Suprapubic skin (tissue), 4 donors: ENCODE measurements at regions not wholly inside any gene's neighbourhood (a gene's known extent, or its start where the extent isn't known, plus 50 kb on each side); places are given as distances from the start of the nearest gene placed in this dataset.

Source experiments
- DNase-seq, 2 donors: peaks; one replicate each; pipeline ENCODE4 v3.0.0-alpha.2; 2019; ENCODE audit warnings: low spot score in 2 of 2
- H3K27ac ChIP-seq: fragments of 200-600 bp; sonication (generic); one replicate; pipeline ENCODE4 v1.5.1; 2019
- H3K27me3 ChIP-seq: fragments of 200-600 bp; sonication (generic); one replicate; pipeline ENCODE4 v1.5.1; 2019
- H3K36me3 ChIP-seq: fragments of 200-600 bp; sonication (generic); one replicate; pipeline ENCODE4 v1.5.1; 2019
- H3K4me1 ChIP-seq: fragments of 200-600 bp; sonication (generic); one replicate; pipeline ENCODE4 v1.5.1; 2019
- H3K4me3 ChIP-seq: fragments of 200-600 bp; sonication (generic); one replicate; pipeline ENCODE4 v1.5.1; 2019; ENCODE audit warnings: mild to moderate bottlenecking
- H3K9me3 ChIP-seq: fragments of 200-600 bp; sonication (generic); one replicate; pipeline ENCODE4 v1.5.1; 2019
- CTCF ChIP-seq, 2 donors: fragments of 200-600 bp in 1 of 2; fragments of 450-650 bp in 1 of 2; sonication (generic) in 1 of 2; IDR thresholded peaks; one replicate each; pipeline ENCODE4 v1.5.1; 2016 to 2019; ENCODE audit warnings: antibody characterized with exemption in 2 of 2, mild to moderate bottlenecking in 1 of 2, moderate library complexity in 1 of 2
- EP300 ChIP-seq: sonication (generic); formaldehyde crosslinking; IDR thresholded peaks from one replicate; pipeline ENCODE4 v1.6.1; 2017; ENCODE audit warnings: antibody characterized with exemption
- POLR2A ChIP-seq, 2 donors: fragments of 450-650 bp; IDR thresholded peaks; one replicate each; pipeline ENCODE4 v1.6.1; 2017; ENCODE audit warnings: antibody characterized with exemption in 2 of 2, mild to moderate bottlenecking in 2 of 2, moderate library complexity in 2 of 2
- POLR2AphosphoS5 ChIP-seq, 3 donors: sonication (generic); formaldehyde crosslinking; IDR thresholded peaks; one replicate each; pipeline ENCODE4 v1.6.1; 2017; ENCODE audit warnings: antibody characterized with exemption in 3 of 3
- WGBS: methylation state at CpG from one replicate; pipeline ENCODE4 v1.1.5; 2018; 5-methylcytosine and 5-hydroxymethylcytosine counted together

GRCh38 chr18:1488394-1488793, 583.7 kb downstream of the ADCYAP1 start:
- Histone ChIP-seq H3K36me3 (no peaks in the 10 kb centered on the region), H3K4me1 (no peaks in the 10 kb centered on the region), H3K27me3 (no peaks in the 10 kb centered on the region), H3K9me3 (no peaks in the 10 kb centered on the region), H3K27ac (no peak overlapping the region), H3K4me3 (no peak overlapping the region)
- no peak for TF ChIP-seq POLR2AphosphoS5 (IDR thresholded peaks at IDR 0.05)
- no peak for TF ChIP-seq EP300
- TF ChIP-seq CTCF (IDR thresholded peaks at IDR 0.05) = no peak
- no peak for TF ChIP-seq POLR2A (IDR thresholded peaks at IDR 0.05)
- WGBS = 91% methylated on average over 4 of the region's 4 CpGs
- DNase-seq = no peak

GRCh38 chr18:1488957-1489356, 584.3 kb downstream of the ADCYAP1 start:
- no peak for DNase-seq
- no peaks in the 10 kb centered on the region for H3K9me3 ChIP-seq
- no peaks in the 10 kb centered on the region for H3K4me1 ChIP-seq
- no peak overlapping the region for H3K4me3 ChIP-seq
- H3K36me3 ChIP-seq = no peaks in the 10 kb centered on the region
- WGBS = 84% methylated on average over 1 of the region's 1 CpG
- TF ChIP-seq POLR2A (IDR thresholded peaks at IDR 0.05) = no peak
- no peak for TF ChIP-seq POLR2AphosphoS5 (IDR thresholded peaks at IDR 0.05)
- no peak for TF ChIP-seq CTCF (IDR thresholded peaks at IDR 0.05)
- no peak for TF ChIP-seq EP300
- H3K27me3 ChIP-seq = no peaks in the 10 kb centered on the region
- no peak overlapping the region for H3K27ac ChIP-seq

GRCh38 chr18:1495387-1495786, 590.7 kb downstream of the ADCYAP1 start:
- peaks cover 4% of the 10 kb centered on the region for H3K9me3 ChIP-seq
- no peak overlapping the region for H3K27ac ChIP-seq
- H3K36me3 ChIP-seq = no peaks in the 10 kb centered on the region
- no peaks in the 10 kb centered on the region for H3K27me3 ChIP-seq
- 96% methylated on average over 2 of the region's 2 CpGs for WGBS
- no peaks in the 10 kb centered on the region for H3K4me1 ChIP-seq
- no peak overlapping the region for H3K4me3 ChIP-seq
- TF ChIP-seq POLR2AphosphoS5 (IDR thresholded peaks at IDR 0.05) = no peak
- no peak for TF ChIP-seq CTCF (IDR thresholded peaks at IDR 0.05)
- no peak for TF ChIP-seq POLR2A (IDR thresholded peaks at IDR 0.05)
- TF ChIP-seq EP300 = no peak
- no peak for DNase-seq

GRCh38 chr18:1496096-1496495, 591.4 kb downstream of the ADCYAP1 start:
- H3K36me3 ChIP-seq = no peaks in the 10 kb centered on the region
- no peaks in the 10 kb centered on the region for H3K27me3 ChIP-seq
- no peak overlapping the region for H3K27ac ChIP-seq
- DNase-seq = no peak
- H3K9me3 ChIP-seq = peaks cover 4% of the 10 kb centered on the region
- no peak overlapping the region for H3K4me3 ChIP-seq
- TF ChIP-seq EP300 (no peak), CTCF (IDR thresholded peaks at IDR 0.05) (no peak), POLR2A (IDR thresholded peaks at IDR 0.05) (no peak), POLR2AphosphoS5 (IDR thresholded peaks at IDR 0.05) (no peak)
- H3K4me1 ChIP-seq = no peaks in the 10 kb centered on the region
- WGBS = 74% methylated on average over 4 of the region's 4 CpGs

- Histone ChIP-seq H3K27ac (no peak overlapping the region), H3K9me3 (peaks cover 4% of the 10 kb centered on the region), H3K27me3 (no peaks in the 10 kb centered on the region), H3K4me3 (no peak overlapping the region), H3K4me1 (no peaks in the 10 kb centered on the region), H3K36me3 (no peaks in the 10 kb centered on the region)
- TF ChIP-seq POLR2AphosphoS5 (IDR thresholded peaks at IDR 0.05) = no peak
- no peak for TF ChIP-seq POLR2A (IDR thresholded peaks at IDR 0.05)
- no peak for TF ChIP-seq EP300
- no peak for TF ChIP-seq CTCF (IDR thresholded peaks at IDR 0.05)
- no peak for DNase-seq
- 81% methylated on average over 1 of the region's 1 CpG for WGBS
Observed at GRCh38 chr18:1498216-1498615, 593.5 kb downstream of the ADCYAP1 start.
